Thymus (tissue), 11 donors: ENCODE measurements at regions not wholly inside any gene's neighbourhood (a gene's known extent, or its start where the extent isn't known, plus 50 kb on each side); places are given as distances from the start of the nearest gene placed in this dataset.

Experiments
- DNase-seq, 9 donors: peaks; one replicate each; pipeline ENCODE4 v3.0.0-alpha.2; 2013; ENCODE audit warnings: low spot score in 9 of 9, low read depth in 6 of 9, missing footprints in 1 of 9
- H3K27ac ChIP-seq, 2 donors: one replicate each; pipeline ENCODE4 v1.5.1; 2013; ENCODE audit warnings: control low read depth in 1 of 2, low read depth in 1 of 2, low read length in 1 of 2, mild to moderate bottlenecking in 1 of 2, moderate library complexity in 1 of 2
- H3K27me3 ChIP-seq, 2 donors: one replicate each; pipeline ENCODE4 v1.5.1; 2013; ENCODE audit warnings: low read length in 1 of 2; ENCODE audit not compliant: control insufficient read depth in 2 of 2, insufficient read depth in 1 of 2
- H3K36me3 ChIP-seq, 2 donors: one replicate each; pipeline ENCODE4 v1.5.1; 2013; ENCODE audit warnings: low read length in 1 of 2, mild to moderate bottlenecking in 1 of 2, moderate library complexity in 1 of 2; ENCODE audit not compliant: control insufficient read depth in 2 of 2, insufficient read depth in 2 of 2
- H3K4me1 ChIP-seq, 2 donors: one replicate each; pipeline ENCODE4 v1.5.1; 2013; ENCODE audit warnings: low read length in 2 of 2; ENCODE audit not compliant: control insufficient read depth in 2 of 2, insufficient read depth in 2 of 2
- H3K4me3 ChIP-seq, 2 donors: one replicate each; pipeline ENCODE4 v1.5.1; 2013; ENCODE audit warnings: low read length in 2 of 2, control low read depth in 1 of 2, mild to moderate bottlenecking in 1 of 2
- H3K9me3 ChIP-seq, 2 donors: one replicate each; pipeline ENCODE4 v1.5.1; 2013; ENCODE audit warnings: low read length in 1 of 2, mild to moderate bottlenecking in 1 of 2; ENCODE audit not compliant: control insufficient read depth in 2 of 2, insufficient read depth in 1 of 2
- WGBS: extraction: QIAGEN DNeasy Blood & Tissue Kit; methylation state at CpG from one replicate; pipeline ENCODE4 v1.1.7; 2013; 5-methylcytosine and 5-hydroxymethylcytosine counted together
- donor health status: healthy.

DNA sequence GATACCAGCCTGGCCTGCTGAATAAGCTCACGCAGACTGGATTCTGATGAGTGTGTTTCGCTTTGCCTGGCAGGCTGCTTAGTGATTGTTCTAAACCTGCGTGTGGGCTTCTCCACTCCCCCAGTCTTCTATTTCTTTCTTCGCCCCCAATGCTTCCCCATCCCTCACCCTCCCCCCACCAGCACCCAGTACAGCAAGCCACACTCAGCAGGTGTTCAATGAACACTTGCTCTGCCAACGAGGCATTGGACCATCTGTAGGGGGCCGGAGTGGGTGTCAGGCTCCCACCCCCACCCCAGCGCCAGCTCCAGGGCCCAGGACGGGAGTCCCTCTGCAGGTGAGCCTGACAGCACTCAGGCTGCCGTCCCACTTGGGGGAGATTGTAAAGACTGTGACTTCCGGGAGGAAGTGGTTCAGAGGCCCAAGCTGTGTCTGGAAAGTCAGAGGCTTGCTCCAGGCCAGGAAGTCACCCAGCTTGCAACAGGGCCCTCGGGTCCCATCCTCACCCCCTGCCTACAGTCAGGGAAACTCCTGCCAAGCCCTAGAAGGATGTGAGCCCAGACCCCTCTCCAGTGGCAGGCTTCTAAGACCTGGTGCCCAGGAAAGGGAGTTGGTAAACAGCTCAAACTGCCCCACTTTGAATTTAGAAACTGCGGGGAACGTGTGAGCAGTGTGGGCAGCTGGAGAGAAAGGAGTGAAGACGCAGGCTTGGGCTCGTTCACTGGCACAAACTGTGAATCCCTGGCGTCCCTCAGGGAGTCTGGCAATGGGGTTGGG is 66.3 kb upstream of the PRDM11 start:
- H3K27ac ChIP-seq, result peak overlapping the region; percentile 88 to 96
- H3K4me1 ChIP-seq, result peaks cover 48 to 67% of the 10 kb centered on the region in 2 donors
- H3K4me3 ChIP-seq, result peak overlapping the region in 1 of 2 donors; percentile 9
- peaks cover 0 to 9% of the 10 kb centered on the region in 2 donors for H3K9me3 ChIP-seq
- H3K27me3 ChIP-seq, result no peaks in the 10 kb centered on the region
- peak; percentile 73 to 95 (median 81) for DNase-seq
- WGBS, result 10% methylated on average over 16 of the region's 16 CpGs
- H3K36me3 ChIP-seq, result no peaks in the 10 kb centered on the region

DNA sequence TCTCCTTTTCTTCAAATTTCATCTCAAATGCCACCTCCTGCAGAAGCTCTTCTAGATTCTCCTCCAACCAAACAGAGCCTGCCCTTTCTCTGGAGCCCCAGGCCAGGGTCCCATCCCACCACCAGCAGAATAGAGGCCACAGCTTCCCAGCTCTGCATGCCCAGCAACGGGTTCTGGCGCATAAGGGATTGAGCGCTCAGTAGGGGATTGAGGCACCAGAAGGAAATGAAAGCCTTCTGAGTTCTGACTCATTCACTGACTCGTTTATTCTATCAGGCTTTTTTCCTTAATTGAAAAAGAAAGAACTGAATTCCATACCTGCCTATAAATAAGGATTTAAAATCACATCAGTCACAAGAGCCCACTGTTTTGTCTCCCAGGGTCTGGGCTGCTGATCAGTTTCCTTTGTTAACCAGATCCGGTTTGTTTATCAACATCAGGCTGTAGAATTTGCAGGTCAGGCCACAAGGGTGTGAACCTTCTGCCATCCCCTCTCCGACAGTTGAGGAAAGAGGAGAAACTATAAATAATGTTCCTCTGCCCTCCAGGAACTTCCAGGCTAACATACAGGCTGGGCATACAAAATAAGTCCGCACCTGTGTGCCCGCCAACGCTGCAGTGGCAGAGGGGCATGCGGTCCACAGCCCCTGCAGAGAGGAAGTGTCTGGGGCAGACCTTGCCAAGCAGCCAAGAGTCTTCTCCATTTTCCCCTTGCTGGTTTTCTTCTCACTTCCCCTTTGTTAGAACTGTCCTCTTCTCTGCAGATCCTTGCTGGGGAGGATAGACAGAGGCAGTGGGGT is 63.5 kb upstream of the PRDM11 start:
- Histone ChIP-seq H3K36me3 (no peaks in the 10 kb centered on the region), H3K4me3 (no peak overlapping the region), H3K4me1 (peaks cover 39 to 59% of the 10 kb centered on the region in 2 donors), H3K9me3 (peaks cover 0 to 9% of the 10 kb centered on the region in 2 donors), H3K27me3 (no peaks in the 10 kb centered on the region), H3K27ac (peak overlapping the region; percentile 65 to 68)
- 20% methylated on average over 10 of the region's 10 CpGs for WGBS
- peak in 1 of 9 donors; percentile 58 for DNase-seq

DNA sequence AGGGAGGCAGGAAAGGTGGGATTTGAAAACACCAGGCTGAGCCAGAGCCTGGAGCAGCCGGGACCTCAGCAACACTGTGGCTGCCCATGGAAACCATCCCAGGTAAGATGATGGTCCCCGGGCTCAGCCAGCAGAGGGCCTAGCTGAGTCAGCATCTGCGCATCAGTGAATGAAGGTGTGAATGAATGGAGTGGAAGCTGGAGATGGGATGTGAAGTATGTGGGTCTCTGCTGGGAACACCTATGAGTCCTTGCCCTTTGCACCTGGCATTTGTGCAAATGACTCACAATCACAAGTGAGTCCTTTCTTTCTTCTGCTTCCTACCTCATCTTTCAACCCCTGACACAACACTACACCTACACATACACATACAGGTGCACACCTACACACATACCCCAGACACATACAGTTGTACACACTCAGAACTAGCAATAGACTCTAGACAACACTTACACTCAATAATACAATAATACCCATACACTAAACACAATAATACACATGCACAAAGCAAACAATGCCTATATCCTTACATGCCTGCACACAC is 62.8 kb upstream of the PRDM11 start:
- Histone ChIP-seq H3K4me1 (peaks cover 34 to 52% of the 10 kb centered on the region in 2 donors), H3K4me3 (no peak overlapping the region), H3K36me3 (no peaks in the 10 kb centered on the region), H3K27ac (peak overlapping the region; percentile 65 to 68), H3K9me3 (peaks cover 0 to 9% of the 10 kb centered on the region in 2 donors), H3K27me3 (no peaks in the 10 kb centered on the region)
- WGBS, result 42% methylated on average over 3 of the region's 3 CpGs
- DNase-seq, result no peak

DNA sequence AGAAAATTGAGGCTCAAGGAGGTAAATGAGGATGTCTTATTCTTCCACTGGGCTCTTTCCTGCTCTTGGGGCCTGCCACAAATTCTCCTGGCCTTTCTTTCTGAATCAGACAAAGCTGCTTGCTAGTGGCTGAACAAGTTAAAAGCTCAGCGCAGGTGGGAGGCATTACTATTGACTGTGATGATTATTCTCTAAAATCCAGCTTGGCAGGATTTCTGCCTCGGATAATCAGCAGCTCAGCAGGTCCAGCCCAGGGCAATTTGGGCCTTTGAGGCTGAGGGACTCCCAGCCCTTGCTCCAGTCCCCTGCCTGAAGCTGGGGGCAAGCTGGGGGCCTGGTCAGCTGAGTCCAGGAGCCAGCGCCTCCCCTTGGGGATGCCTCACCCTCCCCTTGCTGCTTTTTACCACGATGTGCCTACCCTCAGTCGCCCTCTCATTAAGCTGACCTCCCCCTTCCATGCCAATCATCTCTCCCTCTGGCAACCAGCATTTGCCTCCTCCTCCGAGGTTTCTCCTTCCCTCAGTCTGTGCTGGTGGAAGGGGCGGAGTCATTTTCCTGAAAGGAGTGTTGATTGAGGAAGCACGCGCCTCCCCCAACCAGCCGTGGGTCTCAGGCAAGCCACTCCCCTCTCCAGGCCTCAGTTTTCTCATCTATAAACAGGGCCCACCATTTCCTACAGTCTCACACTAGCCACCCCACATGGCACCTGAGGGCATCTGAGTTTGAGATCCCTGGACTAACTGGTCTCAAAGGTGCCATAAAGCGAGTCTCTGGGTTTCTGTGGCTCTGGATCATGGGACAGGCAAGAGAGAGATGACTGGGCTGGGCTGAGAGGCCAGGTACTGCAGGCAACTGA is 60.6 kb upstream of the PRDM11 start:
- peaks cover 21 to 38% of the 10 kb centered on the region in 2 donors for H3K4me1 ChIP-seq
- WGBS, result 86% methylated on average over 11 of the region's 11 CpGs
- no peak overlapping the region for H3K27ac ChIP-seq
- H3K36me3 ChIP-seq, result no peaks in the 10 kb centered on the region
- no peak for DNase-seq
- no peak overlapping the region for H3K4me3 ChIP-seq
- H3K9me3 ChIP-seq, result peaks cover 0 to 5% of the 10 kb centered on the region in 2 donors
- H3K27me3 ChIP-seq, result no peaks in the 10 kb centered on the region

DNA sequence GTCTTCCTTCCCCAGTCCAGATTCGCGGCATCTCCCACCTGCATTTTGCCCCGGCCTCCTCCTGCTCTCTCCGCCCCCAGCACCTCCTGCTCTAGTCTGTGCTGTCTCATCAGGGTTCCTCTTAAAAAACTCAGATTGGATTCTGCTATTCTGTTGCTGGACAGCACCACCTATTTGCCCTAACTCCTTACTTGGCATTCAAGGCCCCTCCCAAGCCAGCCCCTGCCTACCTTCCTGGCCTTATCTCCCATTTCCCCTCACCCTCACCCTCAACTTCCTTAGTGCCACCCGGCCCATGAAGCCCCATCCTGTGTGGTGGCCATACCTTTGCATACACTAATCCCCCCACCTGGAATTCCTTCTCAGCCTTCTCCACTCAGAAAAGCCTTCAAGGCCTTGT is 59.9 kb upstream of the PRDM11 start:
- Histone ChIP-seq H3K27ac (no peak overlapping the region), H3K4me3 (no peak overlapping the region), H3K9me3 (no peaks in the 10 kb centered on the region), H3K36me3 (no peaks in the 10 kb centered on the region), H3K4me1 (peaks cover 21 to 35% of the 10 kb centered on the region in 2 donors), H3K27me3 (no peaks in the 10 kb centered on the region)
- no peak for DNase-seq
- WGBS, result 91% methylated on average over 5 of the region's 5 CpGs

DNA sequence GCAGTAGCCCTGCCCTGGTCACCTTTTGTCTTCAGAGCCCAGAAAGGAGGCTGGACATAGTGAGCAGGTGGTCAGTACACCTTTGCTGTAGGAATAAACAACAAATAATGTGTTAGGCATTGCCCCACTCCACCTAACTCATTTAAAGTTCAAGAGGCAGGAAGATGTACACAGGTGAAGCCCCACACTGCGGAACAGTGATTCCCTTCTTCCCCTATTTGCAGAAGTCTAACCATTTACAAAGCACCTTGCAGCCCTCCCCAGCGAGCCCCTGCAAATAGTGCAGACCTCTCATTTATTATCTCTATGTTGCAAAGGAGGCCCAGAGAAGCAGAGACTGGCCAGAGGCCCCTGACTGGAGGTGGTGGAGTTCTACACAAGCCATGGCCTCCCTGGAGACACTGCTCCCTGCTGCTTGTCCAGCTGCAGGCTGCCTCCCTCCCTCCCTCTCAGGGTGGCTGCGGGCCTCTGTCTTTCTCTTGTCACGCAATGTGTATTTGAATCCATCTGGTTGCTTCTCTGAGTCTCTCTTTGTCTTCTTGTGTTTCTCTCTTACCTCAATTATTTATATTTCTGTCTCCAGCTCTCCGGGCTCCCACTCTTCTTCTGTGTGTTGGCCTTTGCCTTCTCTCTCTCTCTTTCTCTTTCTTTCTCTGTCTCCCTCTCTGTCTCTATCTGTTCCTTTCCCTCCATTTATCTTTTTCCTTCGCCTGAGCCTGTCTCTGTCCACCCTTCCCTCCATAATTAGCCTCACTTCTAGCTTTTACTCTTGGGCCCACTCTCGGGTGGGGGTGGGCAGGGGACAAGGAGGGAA is 59.1 kb upstream of the PRDM11 start:
- H3K4me1 ChIP-seq, result peaks cover 26 to 36% of the 10 kb centered on the region in 2 donors
- DNase-seq, result no peak
- WGBS, result 94% methylated on average over 7 of the region's 7 CpGs
- H3K36me3 ChIP-seq, result no peaks in the 10 kb centered on the region
- H3K27me3 ChIP-seq, result no peaks in the 10 kb centered on the region
- no peak overlapping the region for H3K4me3 ChIP-seq
- H3K27ac ChIP-seq, result no peak overlapping the region
- no peaks in the 10 kb centered on the region for H3K9me3 ChIP-seq

DNA sequence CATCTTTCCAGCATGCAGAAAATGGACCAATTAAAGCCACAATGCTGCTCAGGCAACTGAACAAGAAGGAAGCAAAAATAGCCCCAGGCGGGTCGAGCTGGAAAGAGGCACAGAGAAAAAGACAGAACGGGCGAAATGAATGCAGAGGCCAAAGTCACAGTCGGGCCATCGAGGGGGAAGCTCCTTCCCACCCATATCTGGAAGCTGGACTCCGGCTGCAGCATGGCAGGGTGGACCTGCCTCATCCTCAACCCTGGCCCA is 58.6 kb upstream of the PRDM11 start:
- WGBS, result 94% methylated on average over 7 of the region's 7 CpGs

DNA sequence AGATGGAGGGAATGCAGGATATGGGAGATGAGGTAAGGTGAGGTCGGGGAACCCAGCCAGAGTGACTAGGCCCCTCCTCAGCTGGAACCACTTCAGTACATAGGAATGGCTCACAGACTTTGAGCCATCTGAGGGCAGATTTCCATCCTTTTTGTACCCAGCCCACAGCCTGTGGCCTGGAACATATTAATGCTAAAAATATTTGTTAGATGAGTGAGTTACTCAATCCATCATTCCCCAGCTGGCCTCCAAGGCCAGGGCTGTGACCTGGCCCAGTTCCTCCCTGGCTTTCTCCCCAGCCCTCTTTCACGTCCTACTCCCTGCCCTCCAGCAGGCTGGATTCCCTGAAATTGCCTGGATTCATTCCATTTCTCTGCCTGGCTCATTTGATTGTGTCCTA is 57.2 kb upstream of the PRDM11 start:
- Histone ChIP-seq H3K36me3 (no peaks in the 10 kb centered on the region), H3K4me1 (peaks cover 29 to 42% of the 10 kb centered on the region in 2 donors), H3K27ac (peak overlapping the region in 1 of 2 donors; percentile 36), H3K9me3 (no peaks in the 10 kb centered on the region), H3K4me3 (no peak overlapping the region), H3K27me3 (no peaks in the 10 kb centered on the region)
- 88% methylated on average over 2 of the region's 2 CpGs for WGBS
- no peak for DNase-seq

More for the DNA sequence above, 58.6 kb upstream of the PRDM11 start:
- Histone ChIP-seq H3K27me3 (no peaks in the 10 kb centered on the region), H3K9me3 (no peaks in the 10 kb centered on the region), H3K36me3 (no peaks in the 10 kb centered on the region), H3K4me3 (no peak overlapping the region), H3K4me1 (peaks cover 24 to 36% of the 10 kb centered on the region in 2 donors), H3K27ac (no peak overlapping the region)
- DNase-seq, result no peak
